Ovary (tissue), 3 donors: ENCODE measurements at regions not wholly inside any gene's neighbourhood (a gene's known extent, or its start where the extent isn't known, plus 50 kb on each side); places are given as distances from the start of the nearest gene placed in this dataset.

Experiments
- POLR2A ChIP-seq: fragments of 450-650 bp; IDR thresholded peaks from one replicate; pipeline ENCODE4 v1.6.1; 2017; ENCODE audit warnings: antibody characterized with exemption, mild to moderate bottlenecking, moderate library complexity
- TF ChIP-seq, protein P1 (sequence below), 3 donors: fragments of 450-650 bp in 2 of 3; fragments of 200-600 bp in 1 of 3; IDR thresholded peaks; one replicate each; pipeline versions ENCODE4 v1.5.1 to v1.8.0; 2016 to 2022; ENCODE audit warnings: antibody characterized with exemption in 3 of 3, mild to moderate bottlenecking in 1 of 3
- donor health status: DM: no; HTN: no; CAD: no.

DNA sequence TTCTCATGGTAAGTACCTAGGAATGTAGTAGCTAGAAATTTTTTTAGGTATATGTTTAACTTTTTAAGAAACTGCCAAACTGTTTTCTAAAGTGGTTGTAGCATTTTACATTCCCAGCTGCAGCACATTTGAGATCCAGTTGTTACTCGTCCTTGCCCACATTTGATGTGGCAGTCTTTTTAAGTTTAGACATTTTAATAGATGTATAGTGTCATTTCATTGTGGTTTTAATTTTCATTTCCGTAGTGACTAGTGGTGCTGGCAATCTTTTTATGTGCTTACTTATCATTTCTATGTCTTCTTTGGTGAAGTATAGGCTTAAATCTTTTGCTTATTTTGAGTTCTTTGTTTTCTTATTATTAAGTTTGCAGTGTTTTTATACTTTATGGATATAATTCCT, 171.6 kb downstream of the GAS1 start:
- TF ChIP-seq, protein P1, sequence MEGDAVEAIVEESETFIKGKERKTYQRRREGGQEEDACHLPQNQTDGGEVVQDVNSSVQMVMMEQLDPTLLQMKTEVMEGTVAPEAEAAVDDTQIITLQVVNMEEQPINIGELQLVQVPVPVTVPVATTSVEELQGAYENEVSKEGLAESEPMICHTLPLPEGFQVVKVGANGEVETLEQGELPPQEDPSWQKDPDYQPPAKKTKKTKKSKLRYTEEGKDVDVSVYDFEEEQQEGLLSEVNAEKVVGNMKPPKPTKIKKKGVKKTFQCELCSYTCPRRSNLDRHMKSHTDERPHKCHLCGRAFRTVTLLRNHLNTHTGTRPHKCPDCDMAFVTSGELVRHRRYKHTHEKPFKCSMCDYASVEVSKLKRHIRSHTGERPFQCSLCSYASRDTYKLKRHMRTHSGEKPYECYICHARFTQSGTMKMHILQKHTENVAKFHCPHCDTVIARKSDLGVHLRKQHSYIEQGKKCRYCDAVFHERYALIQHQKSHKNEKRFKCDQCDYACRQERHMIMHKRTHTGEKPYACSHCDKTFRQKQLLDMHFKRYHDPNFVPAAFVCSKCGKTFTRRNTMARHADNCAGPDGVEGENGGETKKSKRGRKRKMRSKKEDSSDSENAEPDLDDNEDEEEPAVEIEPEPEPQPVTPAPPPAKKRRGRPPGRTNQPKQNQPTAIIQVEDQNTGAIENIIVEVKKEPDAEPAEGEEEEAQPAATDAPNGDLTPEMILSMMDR (IDR thresholded peaks at IDR 0.05): no peak
- no peak for TF ChIP-seq POLR2A
